WTC11 (cell line): ENCODE measurements at regions not wholly inside any gene's neighbourhood (a gene's known extent, or its start where the extent isn't known, plus 50 kb on each side); places are given as distances from the start of the nearest gene placed in this dataset.

Experiments
- ESRRA ChIP-seq: sonication (generic); formaldehyde crosslinking; IDR thresholded peaks from 2 replicates; pipeline ENCODE4 v1.8.1; 2022; ENCODE audit warnings: mild to moderate bottlenecking, missing genetic modification reagents, borderline replicate concordance
- ZBTB43 ChIP-seq: sonication (generic); formaldehyde crosslinking; IDR thresholded peaks from 2 replicates; pipeline ENCODE4 v1.8.1; 2023; ENCODE audit warnings: mild to moderate bottlenecking, missing genetic modification reagents

GRCh38 chr6:97866616-97867015 lies 583.6 kb upstream of the MMS22L start:
- no peak for TF ChIP-seq ESRRA (CRISPR knock-in tag)
- no peak for TF ChIP-seq ZBTB43 (CRISPR knock-in tag)
